ENCODE measurements at regions not wholly inside any gene's neighbourhood (a gene's known extent, or its start where the extent isn't known, plus 50 kb on each side); places are given as distances from the start of the nearest gene placed in this dataset.
"Not testable (repeated sequence)": the region's sequence is repeated elsewhere in the genome, so short reads cannot be mapped to it uniquely, and the experiment has no call there.

DNA sequence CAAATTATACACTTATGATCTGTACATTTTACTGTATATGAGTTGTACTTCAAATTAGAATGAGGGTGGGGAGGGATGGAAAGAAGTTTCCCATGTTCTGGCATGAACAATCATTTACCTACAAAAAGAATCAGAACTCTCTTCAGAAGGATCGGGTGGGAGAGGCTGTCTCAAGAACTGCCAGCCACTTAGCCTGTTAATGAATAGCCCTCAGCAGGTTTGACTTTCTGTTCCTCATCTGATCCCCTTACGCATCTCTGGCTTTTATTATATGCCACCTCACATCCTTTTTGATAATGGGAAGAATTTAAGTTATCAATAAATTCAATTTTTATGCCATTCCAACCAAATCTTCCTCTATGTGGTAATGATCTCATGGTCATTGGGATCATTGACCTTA, 168.3 kb upstream of the TGFBR2 start:
- no peak for TF ChIP-seq POLR2A (IDR thresholded peaks at IDR 0.05; ENCODE audit: low read depth, low read length)
- no peak for FAIRE-seq
- DNase-seq (ENCODE audit: insufficient read length, low spot score): no peak

DNA sequence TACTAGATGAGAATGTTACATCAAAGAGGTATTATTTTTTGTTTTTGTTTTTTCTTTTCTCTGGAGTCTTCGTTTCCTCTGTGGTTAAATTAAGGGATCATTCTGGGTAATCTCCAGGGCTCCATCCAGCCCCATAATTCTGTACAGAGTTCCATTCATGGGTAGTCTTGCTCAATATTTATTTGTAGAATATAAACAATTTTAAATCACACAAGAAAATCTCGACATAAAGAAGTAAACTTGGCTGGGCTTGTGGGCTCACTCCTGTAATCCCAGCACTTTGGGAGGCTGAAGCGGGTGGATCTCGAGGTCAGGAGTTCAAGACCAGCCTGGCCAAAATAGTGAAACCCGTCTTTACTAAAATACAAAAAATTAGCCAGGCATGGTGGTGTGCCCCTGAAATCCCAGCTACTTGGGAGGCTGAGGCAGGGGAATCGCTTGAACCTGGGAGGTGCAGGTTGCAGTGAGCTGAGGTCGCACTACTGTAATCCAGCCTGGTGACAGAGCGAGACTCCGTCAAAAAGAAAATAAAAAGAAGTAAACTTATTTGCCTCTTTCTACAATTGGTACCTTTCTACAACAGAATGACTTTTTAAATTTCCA, 166.8 kb upstream of the TGFBR2 start:
- no peak for DNase-seq (ENCODE audit: insufficient read length, low spot score)
- FAIRE-seq: no peak
- TF ChIP-seq POLR2A (IDR thresholded peaks at IDR 0.05; ENCODE audit: low read depth, low read length): no peak

DNA sequence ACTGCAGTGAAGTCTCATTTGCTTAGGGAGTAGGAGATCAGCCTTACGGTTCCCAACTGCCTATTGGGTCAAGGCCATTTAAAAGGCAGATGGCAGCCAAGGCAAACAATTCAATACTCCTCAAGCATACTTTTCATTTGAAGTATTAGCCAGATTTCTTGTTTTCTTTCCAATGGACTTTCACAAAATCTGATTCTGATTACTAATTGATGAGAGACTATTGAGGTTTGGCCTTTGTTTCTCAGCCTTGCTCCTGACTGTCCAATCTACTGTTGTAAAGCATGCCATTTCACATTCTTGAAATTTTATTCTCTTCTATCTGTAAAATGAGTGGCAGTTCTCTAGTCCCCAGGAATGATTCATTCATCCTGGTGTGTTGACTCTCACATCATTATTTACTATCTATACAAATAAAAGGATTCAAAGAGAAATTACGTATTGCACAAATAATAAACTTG, 166.2 kb upstream of the TGFBR2 start:
- TF ChIP-seq POLR2A (IDR thresholded peaks at IDR 0.05; ENCODE audit: low read depth, low read length): no peak
- FAIRE-seq (no peak), DNase-seq (ENCODE audit: insufficient read length, low spot score) (no peak)

DNA sequence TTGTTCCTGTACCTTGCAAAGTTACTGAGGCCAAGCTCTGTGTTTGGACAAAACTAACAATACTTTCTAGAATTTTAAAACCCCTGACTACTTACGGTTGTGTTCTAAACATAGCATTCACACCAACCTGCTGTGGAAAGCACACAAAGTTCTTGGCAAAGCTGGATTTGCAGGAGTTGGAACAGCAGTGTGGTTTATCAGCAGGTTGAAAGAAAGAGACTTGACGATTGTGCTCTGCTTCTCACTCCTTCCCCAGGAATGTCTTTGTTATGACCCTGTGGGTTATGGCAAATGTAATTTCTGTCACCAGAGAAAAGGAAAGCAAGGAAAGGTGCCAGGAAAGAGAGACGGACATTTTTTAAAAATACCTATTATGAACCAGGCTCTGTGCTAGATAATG, 165.5 kb upstream of the TGFBR2 start:
- no peak for FAIRE-seq
- DNase-seq (ENCODE audit: insufficient read length, low spot score): no peak
- no peak for TF ChIP-seq POLR2A (IDR thresholded peaks at IDR 0.05; ENCODE audit: low read depth, low read length)

DNA sequence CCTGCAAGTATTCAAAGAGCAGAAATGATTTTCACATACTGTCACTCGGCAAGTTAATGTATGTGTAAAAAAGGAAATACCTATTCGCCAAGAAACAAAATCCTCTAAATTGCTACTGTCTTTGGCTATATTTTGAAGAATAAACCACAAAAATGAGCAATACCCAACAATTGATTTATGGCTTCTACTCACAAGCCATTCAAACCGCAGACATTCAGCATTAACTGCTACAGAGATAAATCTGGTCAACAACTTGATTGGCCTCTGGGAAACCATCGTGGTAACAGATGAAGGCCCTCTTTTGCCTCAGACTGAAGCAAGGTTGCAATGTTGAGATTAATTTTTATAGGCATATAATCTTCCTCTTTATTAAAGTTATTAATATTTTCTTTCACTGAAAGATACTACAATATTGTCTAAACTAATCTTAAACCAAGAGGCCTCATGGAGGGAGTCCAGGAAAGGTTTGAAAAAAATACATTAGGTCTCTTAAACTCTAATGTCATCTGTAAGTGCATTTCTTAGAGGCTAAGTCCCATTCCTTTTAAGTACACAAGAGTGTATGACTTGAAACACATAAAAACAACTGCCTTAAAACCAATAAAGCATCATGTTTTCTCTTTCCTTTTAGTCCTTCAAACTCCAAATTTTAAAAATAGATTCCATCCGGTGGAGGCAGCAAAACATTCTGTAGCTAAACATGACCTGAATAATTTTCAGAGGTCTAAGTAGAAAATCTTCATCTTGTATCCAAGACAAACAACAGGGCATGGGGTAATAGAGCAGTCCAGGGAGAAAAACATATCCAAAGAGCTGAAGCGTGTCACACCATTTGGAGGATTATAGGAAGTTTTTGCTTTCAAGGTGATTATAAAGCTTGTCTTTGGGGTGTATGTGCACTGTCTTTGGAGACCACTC, 162.4 kb upstream of the TGFBR2 start:
- DNase-seq (ENCODE audit: insufficient read length, low spot score): no peak
- peak; percentile 64 for FAIRE-seq
- TF ChIP-seq POLR2A (IDR thresholded peaks at IDR 0.05; ENCODE audit: low read depth, low read length): no peak

DNA sequence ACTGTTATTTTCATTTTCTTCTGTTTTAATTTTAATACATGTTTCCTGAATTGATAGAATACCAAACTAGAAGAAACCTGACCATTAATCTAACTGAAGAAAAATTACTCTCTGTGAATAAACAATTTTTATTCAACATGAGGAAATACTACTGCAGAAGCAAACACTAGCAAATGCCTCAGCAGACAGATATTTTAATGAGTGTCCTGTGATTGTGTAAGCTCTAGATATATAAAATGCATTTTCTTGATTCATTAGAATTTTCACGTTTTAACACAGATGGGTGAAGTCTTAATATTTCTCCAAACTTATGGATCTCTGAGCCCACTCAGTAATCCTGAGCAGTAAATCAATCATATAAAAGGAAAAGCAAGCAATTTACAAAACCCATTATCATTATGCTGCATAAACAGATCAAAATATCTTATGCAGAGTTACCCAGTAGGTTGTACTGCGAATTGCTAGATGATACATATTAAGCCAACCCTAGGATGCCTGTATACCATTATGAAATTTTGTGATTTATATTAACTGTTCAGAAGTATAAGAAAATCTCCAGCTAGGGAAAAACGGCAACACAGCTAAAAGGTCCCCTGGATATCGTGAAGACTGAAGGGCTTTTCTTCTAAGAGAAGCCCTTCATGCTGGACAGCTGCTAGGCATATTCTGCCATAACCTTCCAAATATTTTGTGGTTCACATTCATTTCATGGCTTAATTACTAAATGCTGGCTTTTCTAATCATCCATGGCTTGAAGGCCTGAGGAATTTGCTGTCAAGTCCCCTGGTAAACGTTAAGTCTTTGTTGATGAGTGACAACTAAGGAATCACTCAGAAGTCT, 157.7 kb upstream of the TGFBR2 start:
- FAIRE-seq: no peak

DNA sequence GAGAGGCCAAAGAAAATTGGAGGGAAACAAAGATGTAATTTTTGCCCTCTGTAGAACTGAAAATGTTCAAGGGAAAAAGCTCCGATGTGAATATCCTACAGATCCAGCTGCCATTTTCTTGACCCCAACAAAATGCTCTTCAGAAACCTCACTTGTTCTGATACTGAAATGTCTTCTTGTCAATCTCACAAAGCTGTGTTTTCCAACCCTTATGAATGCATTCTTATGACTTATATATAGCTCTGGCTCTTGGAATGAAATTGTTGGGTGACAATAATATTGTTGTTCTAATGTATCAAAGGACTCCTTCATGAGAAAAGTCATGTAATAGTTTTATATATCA, 157.1 kb upstream of the TGFBR2 start:
- FAIRE-seq (no peak), DNase-seq (ENCODE audit: insufficient read length, low spot score) (no peak)
- TF ChIP-seq POLR2A (IDR thresholded peaks at IDR 0.05; ENCODE audit: low read depth, low read length): no peak

More for the DNA sequence above, 157.7 kb upstream of the TGFBR2 start:
- no peak for DNase-seq (ENCODE audit: insufficient read length, low spot score)
- no peak for TF ChIP-seq POLR2A (IDR thresholded peaks at IDR 0.05; ENCODE audit: low read depth, low read length)

DNA sequence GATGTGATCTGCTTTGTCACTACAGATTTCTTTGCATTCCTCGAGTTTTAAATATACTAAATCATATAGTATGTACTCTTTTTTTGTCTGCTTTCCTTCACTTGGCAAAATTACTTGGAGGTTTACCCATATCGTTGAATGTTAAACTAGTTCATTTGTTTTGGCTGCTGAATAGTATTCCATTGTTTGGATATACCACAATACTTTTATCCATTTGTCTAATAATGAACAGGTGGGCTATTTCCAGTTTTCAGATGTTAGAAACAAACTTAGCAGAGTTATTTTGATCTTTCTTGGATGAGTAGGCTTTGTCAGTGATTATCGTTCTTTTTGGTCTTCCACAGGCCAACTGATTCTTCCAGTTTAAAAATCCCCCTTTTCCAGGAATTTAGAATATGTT, 154.0 kb upstream of the TGFBR2 start:
- no peak for TF ChIP-seq POLR2A (IDR thresholded peaks at IDR 0.05; ENCODE audit: low read depth, low read length)
- FAIRE-seq (no peak), DNase-seq (ENCODE audit: insufficient read length, low spot score) (no peak)

DNA sequence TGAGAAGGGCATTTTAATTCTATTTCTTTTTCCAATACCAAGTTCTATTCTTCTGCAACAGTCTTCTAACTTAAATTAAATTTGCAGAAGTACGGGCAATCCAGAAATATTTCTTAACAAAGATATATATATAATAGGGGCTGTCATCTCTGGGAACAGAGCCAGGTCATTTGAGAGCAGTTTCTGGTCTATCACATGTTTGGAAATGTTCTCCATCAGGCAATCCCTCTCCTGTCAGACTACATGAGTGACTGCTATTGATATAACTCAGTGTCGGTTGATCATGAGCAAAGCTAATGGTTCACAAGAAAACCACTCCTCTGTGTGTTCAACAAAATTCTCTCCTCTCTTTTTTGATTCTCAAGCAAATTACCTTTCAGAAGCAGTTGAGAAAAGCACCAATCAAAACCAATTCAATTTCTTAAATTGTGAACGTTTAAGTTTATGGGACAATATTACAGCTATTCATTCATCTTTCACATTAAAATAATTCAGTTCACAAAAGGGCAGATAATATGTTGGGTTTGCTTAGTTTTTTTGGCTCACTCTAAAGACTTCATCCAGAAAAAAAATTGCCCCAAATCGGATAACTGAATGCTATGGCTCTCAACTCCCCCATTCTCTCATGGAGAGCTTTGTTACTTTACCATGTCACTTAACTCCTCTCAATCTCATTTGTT, 152.9 kb upstream of the TGFBR2 start:
- no peak for FAIRE-seq
- DNase-seq (ENCODE audit: insufficient read length, low spot score): no peak
- TF ChIP-seq POLR2A (IDR thresholded peaks at IDR 0.05; ENCODE audit: low read depth, low read length): no peak

DNA sequence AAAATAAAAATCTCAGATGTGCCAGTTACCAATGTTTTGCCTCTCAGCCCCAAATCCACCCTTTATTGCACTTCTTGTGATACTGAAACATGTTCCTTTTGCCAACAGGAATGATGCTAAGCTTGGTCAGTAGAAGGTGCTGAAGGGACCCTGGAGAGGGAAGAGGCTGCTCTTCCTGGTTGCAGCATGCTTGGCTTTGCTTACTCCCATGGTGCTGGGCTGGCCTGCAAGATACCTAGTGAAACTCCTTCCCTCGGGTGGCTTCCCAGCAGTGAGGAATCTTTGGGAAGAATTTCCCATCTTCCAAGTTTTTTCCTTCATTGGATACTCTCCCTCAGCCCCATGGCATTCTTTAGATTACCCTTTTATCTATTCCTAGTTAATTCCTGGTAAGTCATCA, 151.8 kb upstream of the TGFBR2 start:
- no peak for TF ChIP-seq POLR2A (IDR thresholded peaks at IDR 0.05; ENCODE audit: low read depth, low read length)
- FAIRE-seq (no peak), DNase-seq (ENCODE audit: insufficient read length, low spot score) (no peak)

DNA sequence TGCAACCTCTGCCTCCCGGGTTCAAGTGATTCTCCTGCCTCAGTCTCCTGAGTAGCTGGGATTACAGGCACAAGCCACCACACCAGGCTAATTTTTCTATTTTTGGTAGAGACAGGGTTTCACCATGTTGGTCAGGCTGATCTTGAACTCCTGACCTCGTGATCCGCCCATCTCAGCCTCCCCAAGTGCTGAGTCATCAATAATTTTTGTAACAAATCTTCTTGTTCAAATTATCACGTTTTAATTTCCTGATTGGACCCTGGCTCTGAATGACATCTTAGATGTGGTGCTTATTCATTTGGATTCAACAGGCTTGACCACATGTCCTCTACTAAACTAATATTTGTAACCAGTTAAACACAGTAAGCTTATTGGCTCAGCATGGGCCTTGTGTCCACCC, 151.3 kb upstream of the TGFBR2 start:
- DNase-seq (ENCODE audit: insufficient read length, low spot score); FAIRE-seq: not testable (repeated sequence)

DNA sequence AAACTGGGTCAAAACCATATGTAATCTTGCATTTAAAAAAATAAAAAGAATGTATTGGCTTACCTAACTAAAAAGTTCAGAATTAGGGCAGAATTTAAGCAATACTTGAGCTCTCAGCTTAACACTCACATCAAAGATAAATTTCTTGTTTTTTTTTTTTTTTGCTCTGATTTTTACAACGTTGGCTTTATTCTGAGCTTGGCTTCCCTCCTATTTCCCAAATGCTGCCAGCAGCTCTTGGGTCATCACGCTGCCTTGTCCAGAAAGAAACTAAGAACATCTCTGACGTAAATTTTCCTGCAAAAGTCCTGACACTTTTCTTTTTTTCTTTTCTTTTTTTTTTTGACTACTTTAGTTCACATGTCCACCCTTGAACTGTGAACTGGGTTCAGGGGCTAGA, 150.6 kb upstream of the TGFBR2 start:
- DNase-seq (ENCODE audit: insufficient read length, low spot score) (no peak), FAIRE-seq (no peak)
- no peak for TF ChIP-seq POLR2A (IDR thresholded peaks at IDR 0.05; ENCODE audit: low read depth, low read length)

DNA sequence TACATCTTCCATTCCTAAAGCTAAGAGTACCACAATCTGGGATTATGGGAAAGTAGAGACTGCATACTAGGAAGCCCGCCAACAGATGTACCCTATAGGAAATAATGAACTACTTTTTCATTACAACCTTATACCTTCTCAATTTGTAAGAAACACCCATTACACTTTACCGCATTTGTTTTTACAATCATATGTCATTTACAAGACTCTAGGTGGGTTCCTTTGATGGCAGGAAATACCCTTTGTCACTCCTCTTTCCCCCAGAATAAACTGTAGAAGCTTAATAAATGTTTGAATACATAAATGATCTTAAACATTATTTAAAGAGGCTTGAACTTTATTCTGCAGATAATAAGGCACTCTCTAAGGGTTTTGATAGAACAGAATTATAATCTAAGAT, 150.1 kb upstream of the TGFBR2 start:
- no peak for DNase-seq (ENCODE audit: insufficient read length, low spot score)
- TF ChIP-seq POLR2A (IDR thresholded peaks at IDR 0.05; ENCODE audit: low read depth, low read length): no peak
- FAIRE-seq: no peak

DNA sequence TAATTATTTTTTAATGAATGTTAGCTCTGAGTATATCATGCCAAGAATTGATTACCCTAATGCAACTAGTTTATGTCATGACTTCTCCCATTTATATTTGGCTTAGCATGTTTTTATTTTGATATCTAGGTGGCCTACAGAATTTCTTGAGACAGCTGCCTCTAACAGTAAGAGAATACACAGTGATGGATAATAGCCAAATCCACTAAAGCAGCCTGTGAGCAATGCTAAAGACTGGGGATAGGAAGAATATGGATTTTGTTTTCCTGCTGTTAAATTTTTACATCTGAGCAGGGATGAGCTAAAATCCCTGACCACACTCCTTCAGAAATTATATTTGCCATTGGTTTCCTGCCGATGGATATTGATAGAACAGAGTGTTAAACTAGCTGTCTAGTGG, 149.3 kb upstream of the TGFBR2 start:
- FAIRE-seq (no peak), DNase-seq (ENCODE audit: insufficient read length, low spot score) (no peak)
- no peak for TF ChIP-seq POLR2A (IDR thresholded peaks at IDR 0.05; ENCODE audit: low read depth, low read length)

Measured in H54 (cell line).